Cardiac muscle cell (in vitro differentiated cells and primary cell): ENCODE measurements at regions not wholly inside any gene's neighbourhood (a gene's known extent, or its start where the extent isn't known, plus 50 kb on each side); places are given as distances from the start of the nearest gene placed in this dataset.

ENCODE experiments used
- DNase-seq, 2 donors: peaks; one replicate each; pipeline versions ENCODE4 v3.0.0 to v3.0.0-alpha.2; 2010 to 2017; ENCODE audit warnings: low read depth in 1 of 2, low spot score in 1 of 2
- H3K27ac ChIP-seq: fragments of 200-600 bp; sonication (generic); 2 replicates; pipeline ENCODE4 v1.5.1; 2016
- H3K27me3 ChIP-seq: fragments of 200-600 bp; sonication (generic); 2 replicates; pipeline ENCODE4 v1.6.0; 2016; ENCODE audit warnings: control low read depth
- H3K36me3 ChIP-seq: fragments of 200-600 bp; sonication (generic); 2 replicates; pipeline ENCODE4 v1.5.1; 2016; ENCODE audit warnings: control low read depth
- H3K4me1 ChIP-seq: fragments of 200-600 bp; sonication (generic); 2 replicates; pipeline ENCODE4 v1.8.1; 2017; ENCODE audit warnings: low read depth, mild to moderate bottlenecking, mixed run types
- H3K4me3 ChIP-seq: fragments of 200-600 bp; sonication (generic); 2 replicates; pipeline ENCODE4 v1.5.1; 2016; ENCODE audit warnings: mild to moderate bottlenecking
- H3K9me3 ChIP-seq: fragments of 200-600 bp; sonication (generic); 2 replicates; pipeline ENCODE4 v1.5.1; 2017; ENCODE audit warnings: low read depth, mild to moderate bottlenecking, control low read depth
- CTCF ChIP-seq: IDR thresholded peaks from 2 replicates; pipeline ENCODE4 v1.5.1; 2012; ENCODE audit warnings: low read depth, mild to moderate bottlenecking, low read length

DNA sequence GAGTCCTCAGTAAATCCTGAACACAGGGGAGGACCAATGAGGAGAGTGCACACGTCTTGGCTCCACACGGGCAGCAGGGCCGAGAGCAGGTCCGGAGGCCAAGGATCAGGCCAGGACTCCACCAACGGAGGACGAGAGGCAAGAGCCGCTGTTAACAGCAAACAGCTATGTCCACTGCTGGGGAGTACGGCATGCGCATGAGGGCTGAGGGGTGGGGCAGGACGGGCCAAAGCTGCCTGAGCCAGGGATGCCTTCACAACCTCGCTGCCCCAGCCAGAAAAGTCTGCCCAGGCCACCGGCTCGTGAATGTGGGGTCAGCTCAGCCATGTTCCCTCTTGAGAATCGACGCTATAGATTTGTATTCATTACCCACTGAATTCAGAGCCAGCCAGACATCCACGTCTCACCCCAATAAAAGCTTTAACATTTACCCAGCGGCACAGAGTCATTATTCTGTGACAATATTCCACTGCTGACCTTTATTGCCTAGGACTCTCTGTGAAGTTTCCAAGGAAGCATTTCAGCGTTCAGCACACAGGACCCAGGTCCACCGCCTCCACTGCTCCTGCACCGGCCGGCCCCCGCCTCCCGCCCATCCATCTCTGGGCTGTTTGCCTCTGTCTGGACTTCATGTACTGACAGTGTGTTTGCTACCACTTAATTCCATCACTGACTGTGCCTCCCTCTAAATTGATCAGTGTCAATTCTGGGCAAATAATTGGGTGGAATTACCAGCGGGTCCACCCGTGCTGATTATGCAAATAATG, 384.9 kb downstream of the SHANK2 start:
- peaks cover 10% of the 10 kb centered on the region for H3K4me1 ChIP-seq
- TF ChIP-seq CTCF: no peak

DNA sequence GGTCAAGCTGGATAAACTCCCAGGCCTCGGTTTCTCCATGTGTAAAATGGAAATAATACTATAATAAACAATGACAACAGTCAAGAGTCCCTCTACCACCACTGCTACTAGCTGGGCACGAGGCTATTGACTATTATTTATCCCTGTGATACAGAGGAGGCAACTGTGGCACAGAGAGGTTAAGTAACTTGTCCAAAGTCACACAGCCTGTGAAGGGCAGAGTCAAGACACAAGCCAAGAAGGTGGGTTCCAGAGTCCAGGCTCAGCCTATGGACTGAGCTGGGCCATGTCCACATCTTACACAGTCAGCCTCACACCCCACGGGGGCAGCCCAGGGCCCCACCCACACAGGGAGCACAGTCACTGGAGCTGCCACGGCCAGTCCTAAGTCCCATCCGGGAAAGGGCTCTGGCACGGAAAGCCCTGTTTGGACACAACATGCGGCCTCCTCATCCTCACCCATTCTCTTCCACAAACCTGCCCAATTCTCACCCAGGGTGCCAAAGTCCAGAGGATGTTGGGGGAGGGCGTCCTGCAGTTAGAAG, 384.0 kb downstream of the SHANK2 start:
- Histone ChIP-seq H3K36me3 (no peaks in the 10 kb centered on the region), H3K4me3 (no peak overlapping the region), H3K4me1 (peaks cover 11% of the 10 kb centered on the region), H3K27ac (no peak overlapping the region), H3K27me3 (no peaks in the 10 kb centered on the region), H3K9me3 (no peaks in the 10 kb centered on the region)
- no peak for DNase-seq
- no peak for TF ChIP-seq CTCF

More for the DNA sequence above, 384.9 kb downstream of the SHANK2 start:
- no peak for DNase-seq
- no peaks in the 10 kb centered on the region for H3K27me3 ChIP-seq
- no peak overlapping the region for H3K27ac ChIP-seq
- no peak overlapping the region for H3K4me3 ChIP-seq
- H3K9me3 ChIP-seq: no peaks in the 10 kb centered on the region
- no peaks in the 10 kb centered on the region for H3K36me3 ChIP-seq

DNA sequence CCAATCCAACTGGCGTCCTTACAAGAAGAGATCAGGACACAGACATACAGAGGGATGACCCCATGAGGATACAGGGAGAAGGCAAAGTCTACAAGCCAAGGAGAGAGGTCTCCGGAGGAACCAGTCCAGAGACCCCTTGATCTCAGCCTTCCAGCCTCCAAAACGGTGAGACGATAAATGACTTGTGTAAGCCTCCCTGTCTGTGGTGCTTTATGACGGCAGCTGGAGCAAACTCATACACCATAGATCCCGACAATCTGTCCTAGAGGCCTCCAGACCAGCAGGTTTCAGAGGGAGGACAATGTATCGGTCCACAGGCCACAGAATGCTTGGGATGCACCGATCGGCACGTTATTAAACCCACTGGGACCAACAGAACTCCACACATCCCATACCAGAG, 383.3 kb downstream of the SHANK2 start:
- DNase-seq: no peak
- Histone ChIP-seq H3K36me3 (no peaks in the 10 kb centered on the region), H3K4me1 (peaks cover 11% of the 10 kb centered on the region), H3K27ac (no peak overlapping the region), H3K27me3 (no peaks in the 10 kb centered on the region), H3K9me3 (no peaks in the 10 kb centered on the region), H3K4me3 (no peak overlapping the region)
- TF ChIP-seq CTCF: no peak

- Histone ChIP-seq H3K4me3 (no peak overlapping the region), H3K4me1 (peaks cover 11% of the 10 kb centered on the region), H3K27me3 (no peaks in the 10 kb centered on the region), H3K9me3 (no peaks in the 10 kb centered on the region), H3K36me3 (no peaks in the 10 kb centered on the region), H3K27ac (no peak overlapping the region)
- TF ChIP-seq CTCF: no peak
- no peak for DNase-seq
These were observed 380.5 kb downstream of the SHANK2 start for GRCh38 chr11:70871881-70872280.

DNA sequence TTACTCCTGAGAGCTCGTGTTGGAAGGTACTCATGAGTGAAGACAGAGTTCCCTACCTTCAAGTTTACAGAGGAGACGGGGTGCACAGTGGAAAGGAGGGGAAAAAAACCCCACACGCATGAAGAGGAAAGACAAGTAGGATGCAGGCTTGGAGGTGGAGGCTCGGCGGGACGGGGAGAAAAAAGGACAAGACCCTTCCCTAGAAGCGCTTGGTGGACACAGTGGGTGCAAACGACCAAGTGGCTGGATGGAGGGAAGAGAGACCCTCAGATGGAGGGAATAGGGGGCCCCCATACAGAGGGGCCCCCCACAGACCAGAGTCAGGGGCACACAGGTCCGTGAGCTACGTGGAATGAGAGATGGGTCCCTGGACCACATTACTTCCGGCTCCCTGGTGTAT, 380.1 kb downstream of the SHANK2 start:
- no peak for TF ChIP-seq CTCF
- DNase-seq: no peak
- no peaks in the 10 kb centered on the region for H3K9me3 ChIP-seq
- H3K4me3 ChIP-seq: no peak overlapping the region
- H3K27me3 ChIP-seq: no peaks in the 10 kb centered on the region
- H3K4me1 ChIP-seq: peaks cover 11% of the 10 kb centered on the region
- no peak overlapping the region for H3K27ac ChIP-seq
- no peaks in the 10 kb centered on the region for H3K36me3 ChIP-seq
